H54 (cell line): ENCODE measurements at regions not wholly inside any gene's neighbourhood (a gene's known extent, or its start where the extent isn't known, plus 50 kb on each side); places are given as distances from the start of the nearest gene placed in this dataset.
"Not testable (repeated sequence)": the region's sequence is repeated elsewhere in the genome, so short reads cannot be mapped to it uniquely, and the experiment has no call there.

Experiments used
- DNase-seq: peaks from one replicate; pipeline ENCODE4 v3.0.0; 2011; ENCODE audit warnings: low spot score, mixed read lengths; ENCODE audit not compliant: insufficient read length
- FAIRE-seq: peaks from 3 replicates; lab custom pipeline; 2011; peaks lifted over from hg19 to GRCh38; lab: Jason Lieb, UNC
- POLR2A ChIP-seq: IDR thresholded peaks from 2 replicates; pipeline ENCODE4 v1.6.1; 2011; ENCODE audit warnings: low read depth, mild to moderate bottlenecking, low read length

DNA sequence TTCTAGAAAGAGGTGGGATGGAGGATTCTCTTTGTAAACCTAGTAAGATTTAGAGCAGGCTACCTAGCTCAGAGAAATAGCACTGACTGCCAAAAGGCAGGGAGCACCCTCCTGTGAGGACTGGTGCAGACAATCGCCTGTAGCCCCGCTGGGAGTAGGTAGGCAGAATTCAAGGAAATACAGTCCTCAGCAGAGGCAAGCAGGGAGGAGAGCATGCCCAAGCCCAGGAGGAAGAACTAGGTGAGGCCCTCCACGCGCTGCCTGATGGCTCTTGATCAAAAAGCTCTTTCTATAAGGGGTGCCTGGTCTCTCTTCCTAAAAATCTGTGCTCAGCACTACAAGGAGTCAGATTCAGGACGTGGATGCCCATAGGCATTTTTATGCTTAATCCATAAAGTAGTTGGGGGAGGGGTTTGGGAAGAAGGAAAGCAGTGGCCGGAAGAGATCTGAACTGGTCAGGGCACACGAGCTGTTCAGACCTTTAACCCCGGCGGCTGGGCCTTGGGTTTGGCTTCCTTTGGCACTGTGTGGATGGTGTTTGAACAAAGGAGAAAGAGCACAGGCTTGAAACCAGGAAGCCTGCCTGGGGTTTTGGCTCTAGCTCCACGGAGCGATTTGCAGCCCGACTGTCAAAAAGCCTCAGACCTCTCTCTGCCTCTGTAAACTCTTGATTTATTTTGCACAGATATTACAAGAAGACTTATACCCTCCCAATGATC is 320.6 kb downstream of the FOXO1 start:
- DNase-seq (no peak), FAIRE-seq (no peak)
- no peak for TF ChIP-seq POLR2A

DNA sequence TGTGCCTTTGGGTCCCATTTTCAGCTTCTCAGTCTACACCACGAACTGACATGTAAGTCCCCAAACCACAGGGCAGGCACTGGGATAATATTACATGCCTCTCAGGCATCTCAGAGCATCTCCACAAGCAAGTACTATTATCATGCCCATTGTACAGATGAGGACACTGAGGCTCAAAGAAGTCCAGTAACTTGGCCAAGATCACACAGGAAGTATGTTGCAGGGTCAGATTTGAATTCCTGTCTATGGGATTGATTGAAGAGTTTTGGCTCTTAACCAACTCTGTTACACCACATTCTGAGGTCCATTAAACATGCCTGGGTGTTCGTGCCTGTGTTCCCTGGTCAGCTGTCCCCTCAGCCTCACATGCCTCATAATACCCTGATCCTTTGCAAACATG is 319.8 kb downstream of the FOXO1 start:
- FAIRE-seq = no peak
- no peak for TF ChIP-seq POLR2A
- DNase-seq = no peak

DNA sequence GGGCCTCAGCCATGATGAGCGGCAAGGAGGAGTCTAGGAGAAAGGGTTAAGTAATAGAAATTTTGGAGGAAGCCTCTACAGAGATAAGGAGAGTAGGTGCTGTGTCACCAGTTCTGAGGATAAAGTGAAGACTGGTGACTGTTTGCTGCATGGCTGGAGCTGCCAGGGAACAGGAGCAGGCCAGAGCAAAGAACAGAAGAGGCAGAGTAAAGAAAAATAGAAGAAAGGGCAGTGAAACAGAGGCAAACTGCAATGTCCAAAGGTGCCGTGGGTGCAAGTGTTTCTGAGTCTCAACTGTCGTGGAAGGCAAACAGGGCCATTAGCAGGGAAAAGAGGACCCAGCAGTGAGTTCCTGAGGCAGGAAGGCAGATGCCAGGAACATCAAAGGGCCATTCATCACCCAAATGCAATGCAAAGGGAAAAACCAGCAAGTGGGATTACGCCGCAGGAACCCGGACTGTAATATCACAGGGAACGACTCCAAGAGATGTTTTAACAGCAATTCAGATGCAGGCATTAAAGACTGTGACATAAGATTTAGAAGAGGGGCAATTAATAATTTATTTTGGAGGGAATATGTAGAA is 318.3 kb downstream of the FOXO1 start:
- DNase-seq (no peak), FAIRE-seq (no peak)
- no peak for TF ChIP-seq POLR2A

DNA sequence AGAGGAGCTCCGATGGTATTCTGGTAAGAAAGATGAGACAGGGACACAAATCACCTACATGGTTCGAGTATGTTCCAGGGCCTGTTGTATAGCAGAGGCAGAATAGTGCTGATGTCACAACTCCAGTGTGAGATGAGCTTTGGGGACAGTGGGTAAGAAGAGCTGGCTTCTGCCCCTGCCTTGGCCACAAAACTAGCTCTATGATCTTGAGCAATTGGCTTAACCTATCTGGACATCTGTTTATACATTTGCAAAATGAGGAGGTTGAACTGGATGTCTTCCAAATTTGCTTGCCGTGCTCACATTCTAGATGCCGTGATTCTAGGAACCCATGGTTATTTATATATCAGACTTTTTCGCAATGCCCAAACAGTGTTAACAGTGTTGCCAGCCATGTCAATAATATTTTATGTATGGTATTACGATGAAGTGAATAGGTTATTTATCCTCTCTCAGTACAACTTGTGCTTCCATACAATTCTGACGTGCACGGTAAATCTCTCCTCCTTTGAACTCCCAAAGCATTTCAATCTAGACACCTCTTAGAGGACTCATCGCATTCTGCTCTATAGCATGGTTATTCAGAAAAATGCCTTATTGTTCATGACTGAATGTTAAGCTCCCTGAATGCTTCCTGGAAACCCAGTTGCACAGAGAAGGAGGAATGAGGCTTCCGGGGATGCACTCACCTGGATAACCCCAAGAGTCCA is 316.0 kb downstream of the FOXO1 start:
- no peak for TF ChIP-seq POLR2A
- DNase-seq = no peak
- FAIRE-seq = no peak

DNA sequence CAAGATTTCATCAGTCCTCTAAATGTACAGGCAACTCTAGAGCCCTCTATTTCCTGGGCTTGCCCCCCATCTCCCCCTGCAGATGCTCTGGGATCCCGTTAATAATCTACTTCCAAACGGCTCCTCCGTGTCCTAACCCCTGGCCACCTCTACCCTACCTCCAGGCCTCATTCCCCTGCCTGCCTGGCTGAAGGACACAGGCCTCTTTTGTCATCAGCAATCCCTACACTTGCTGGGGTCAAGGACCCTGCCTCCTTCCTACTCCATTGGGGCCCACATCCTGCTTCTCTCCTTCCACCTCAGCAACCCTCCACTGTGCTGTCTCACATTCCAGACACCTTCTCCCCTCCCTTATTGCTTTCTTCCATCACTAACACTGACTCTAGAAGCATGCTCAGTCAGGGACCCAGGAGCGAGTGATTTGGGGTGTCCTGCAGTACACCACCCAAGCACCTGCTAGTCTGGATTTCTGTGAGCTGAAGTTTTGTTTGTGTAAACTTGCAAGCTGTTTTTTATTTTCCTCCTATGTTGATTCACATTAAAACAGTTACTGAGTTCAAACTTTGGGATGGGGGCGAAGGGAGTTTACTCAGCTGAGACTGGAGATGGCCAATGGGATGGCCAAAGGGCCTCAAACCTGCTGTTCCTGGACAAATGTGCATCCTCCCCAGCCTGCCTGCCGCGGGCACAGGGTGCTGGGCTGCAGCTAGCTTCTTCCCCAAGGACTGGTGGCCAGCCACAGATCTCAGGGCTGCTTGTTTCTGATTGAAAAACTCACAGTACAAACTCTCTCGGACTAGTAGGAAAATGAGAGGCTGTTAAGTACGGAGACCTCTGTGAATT is 314.7 kb downstream of the FOXO1 start:
- no peak for TF ChIP-seq POLR2A
- DNase-seq (no peak), FAIRE-seq (no peak)

DNA sequence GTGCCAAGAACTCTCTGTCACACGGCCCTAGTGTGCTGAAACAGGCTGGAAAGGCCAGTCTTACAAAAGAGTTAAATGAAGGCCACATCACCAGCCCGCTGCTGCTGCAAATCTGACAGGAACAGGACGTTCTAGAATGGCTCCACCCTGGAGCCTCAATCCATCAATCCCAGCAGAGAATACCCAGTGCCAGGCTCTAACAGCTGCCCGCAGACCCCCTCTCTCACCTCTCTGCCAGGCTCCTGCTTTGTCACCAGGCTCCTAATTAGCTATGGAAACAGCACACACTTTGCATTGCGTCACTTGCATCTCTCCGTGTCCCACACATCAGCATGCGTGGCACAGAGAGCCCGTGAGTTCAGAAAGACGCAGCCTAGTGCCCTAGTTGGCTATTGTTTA is 314.1 kb downstream of the FOXO1 start:
- DNase-seq (no peak), FAIRE-seq (no peak)
- TF ChIP-seq POLR2A = no peak

DNA sequence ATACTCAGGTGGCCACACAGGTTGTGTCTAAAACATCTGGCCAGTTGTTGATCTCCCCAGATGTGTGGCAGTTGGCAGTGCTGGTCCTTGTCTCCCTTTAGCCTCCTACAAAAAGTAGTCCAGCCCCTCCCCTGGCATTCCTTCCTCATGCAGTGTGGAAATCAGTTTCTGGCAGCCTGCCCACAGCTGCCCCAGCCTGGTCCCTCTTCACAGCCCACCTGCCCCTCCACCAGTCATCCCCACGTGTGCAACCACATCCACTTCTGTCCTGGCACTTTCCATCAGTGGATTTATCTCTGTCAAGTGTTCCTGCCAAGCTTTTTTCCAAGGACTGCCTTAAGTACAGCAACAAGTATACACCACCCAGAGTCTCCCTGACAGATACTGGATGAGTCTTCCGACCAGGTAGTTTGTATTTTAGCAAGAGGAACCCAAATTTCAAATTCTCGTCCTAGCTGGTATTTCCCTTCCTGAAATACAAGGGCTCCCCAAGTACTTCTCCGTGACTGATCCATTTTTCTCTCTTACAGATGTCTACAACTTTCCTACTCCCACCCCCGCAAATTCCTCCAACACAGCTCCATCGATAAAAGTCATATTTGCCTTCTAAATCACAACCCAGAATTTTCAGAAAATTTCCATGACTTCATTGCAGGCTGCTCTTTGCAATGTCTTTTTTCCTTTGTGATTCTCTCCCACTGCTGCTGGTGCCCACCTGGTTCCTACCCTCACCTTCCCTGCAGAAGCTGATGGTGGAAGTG is 313.5 kb downstream of the FOXO1 start:
- DNase-seq = no peak
- no peak for FAIRE-seq
- no peak for TF ChIP-seq POLR2A

DNA sequence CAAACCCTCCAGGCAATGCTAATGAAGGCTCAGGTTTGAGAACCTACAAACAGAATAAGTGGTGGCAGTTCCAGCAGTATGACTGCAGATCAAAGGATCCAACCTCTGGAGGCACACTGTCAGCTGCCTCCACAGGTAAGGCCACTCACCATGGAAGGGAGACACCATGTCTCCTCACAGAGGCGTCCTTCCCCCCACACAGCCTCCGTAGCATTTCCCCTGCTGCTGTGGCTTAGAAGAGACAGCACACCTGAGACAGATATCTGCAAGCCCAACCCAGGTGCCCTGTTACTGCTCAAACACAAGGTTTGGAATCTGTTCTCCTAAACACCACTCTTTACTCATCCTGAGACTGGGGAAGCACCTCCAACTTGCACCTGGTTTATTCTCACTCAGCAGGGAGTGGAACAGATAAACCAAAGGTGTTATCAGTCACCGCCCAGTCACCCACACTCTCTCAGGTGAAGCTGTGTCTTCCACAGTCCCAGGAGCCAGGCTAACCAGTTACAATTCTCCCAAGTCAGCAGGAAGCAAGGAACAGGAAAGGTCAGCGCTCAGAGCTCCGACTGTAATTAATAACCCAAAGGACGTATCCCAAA is 311.2 kb downstream of the FOXO1 start:
- DNase-seq (no peak), FAIRE-seq (no peak)
- no peak for TF ChIP-seq POLR2A

DNA sequence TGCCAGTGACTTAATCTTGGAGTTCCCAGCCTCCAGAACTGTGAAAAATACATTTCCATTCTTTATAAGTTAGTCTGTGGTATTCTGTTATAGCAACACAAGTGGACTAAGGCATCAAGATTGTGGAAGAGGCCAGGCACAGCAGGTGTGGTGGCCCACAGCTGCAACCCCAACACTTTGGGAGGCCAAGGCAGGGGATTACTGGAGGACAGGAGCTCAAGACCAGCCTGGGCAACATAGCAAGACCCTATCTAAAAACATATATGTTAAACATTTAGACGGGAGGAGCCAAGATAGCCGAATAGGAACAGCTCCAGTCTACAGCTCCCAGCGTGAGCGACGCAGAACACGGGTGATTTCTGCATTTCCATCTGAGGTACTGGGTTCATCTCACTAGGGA is 310.4 kb downstream of the FOXO1 start:
- FAIRE-seq (no peak), DNase-seq (no peak)
- TF ChIP-seq POLR2A = no peak

DNA sequence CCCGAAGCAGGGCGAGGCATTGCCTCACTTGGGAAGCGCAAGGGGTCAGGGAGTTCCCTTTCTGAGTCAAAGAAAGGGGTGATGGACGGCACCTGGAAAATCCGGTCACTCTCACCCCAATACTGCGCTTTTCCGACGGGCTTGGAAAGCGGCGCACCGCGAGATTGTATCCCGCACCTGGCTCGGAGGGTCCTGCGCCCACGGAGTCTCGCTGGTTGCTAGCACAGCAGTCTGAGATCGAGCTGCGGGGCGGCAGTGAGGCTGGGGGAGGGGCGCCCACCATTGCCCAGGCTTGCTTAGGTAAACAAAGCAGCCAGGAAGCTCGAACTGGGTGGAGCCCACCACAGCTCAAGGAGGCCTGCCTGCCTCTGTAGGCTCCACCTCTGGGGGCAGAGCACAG is 310.0 kb downstream of the FOXO1 start:
- not testable (repeated sequence) for FAIRE-seq, DNase-seq

DNA sequence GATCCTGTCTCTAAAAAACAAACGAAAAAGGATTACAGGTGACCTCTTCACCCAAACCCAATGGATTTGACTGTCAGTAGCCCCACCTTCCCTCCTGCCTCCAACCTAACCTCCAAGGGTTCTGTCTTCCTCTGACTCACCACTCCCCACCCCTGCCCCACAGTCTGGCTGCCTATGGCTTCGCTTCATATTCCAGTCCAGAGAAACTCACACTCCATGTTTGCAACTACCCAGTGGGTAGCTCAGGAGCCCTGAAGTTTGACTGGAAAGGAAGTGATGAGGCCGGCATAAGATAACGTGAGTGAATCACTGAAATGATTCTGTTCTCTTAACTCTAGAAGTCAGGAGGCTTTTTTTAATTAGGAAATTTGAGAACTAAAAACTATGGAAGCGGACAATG is 303.9 kb downstream of the FOXO1 start:
- DNase-seq (no peak), FAIRE-seq (no peak)
- no peak for TF ChIP-seq POLR2A

DNA sequence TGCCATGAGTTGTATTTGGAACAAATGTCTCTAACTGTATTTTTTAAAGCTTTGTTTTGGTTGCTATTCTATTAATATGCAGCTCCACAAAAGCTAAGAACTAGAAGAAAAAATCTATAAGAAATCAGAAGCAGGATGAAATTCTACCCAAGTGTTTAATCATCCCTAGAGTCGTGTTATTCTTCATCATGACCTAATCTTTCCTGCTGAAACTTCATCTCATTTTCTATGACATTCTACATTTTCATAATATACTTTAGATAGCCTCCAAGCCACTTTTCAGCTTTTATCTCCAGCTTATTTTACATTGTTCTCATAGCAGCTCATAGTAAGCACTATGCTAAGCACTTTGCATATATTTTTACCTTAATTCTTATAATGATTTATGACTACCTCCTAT is 302.8 kb downstream of the FOXO1 start:
- no peak for TF ChIP-seq POLR2A
- no peak for FAIRE-seq
- DNase-seq = no peak

DNA sequence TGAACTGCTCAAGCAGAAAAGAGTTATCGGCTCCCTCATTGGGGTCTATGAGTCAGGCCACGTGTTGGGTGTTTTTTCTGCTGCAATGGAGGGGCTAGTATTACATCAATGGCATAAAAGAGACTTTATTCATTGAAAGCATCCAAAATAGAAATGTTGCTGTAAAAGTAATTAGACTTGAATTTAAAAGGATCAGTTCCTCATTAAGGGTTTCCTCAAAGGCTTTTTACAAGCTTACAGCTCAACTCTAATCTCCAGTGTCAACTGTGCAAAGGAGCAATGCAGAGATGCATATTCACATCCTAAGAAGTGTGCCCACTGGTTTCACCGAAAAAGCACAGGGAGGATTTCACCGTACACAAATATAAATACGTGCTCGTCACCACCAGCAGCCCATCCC is 300.3 kb downstream of the FOXO1 start:
- TF ChIP-seq POLR2A = no peak
- DNase-seq = no peak
- FAIRE-seq = no peak
